SJSA1 (cell line): ENCODE measurements at regions not wholly inside any gene's neighbourhood (a gene's known extent, or its start where the extent isn't known, plus 50 kb on each side); places are given as distances from the start of the nearest gene placed in this dataset.

Experiments used
- DNase-seq, 2 experiments: peaks; one replicate each; pipeline ENCODE4 v3.0.0-alpha.2; 2015 to 2020; ENCODE audit warnings: low spot score in 2 of 2, low read depth in 1 of 2
- H3K27ac ChIP-seq: fragments of 250-450 bp; sonication (Bioruptor Pico); 2 replicates; pipeline ENCODE4 v1.5.1; 2020; ENCODE audit warnings: mild to moderate bottlenecking, moderate library complexity
- H3K27me3 ChIP-seq: fragments of 250-450 bp; sonication (Bioruptor Pico); replicated peaks from 2 replicates; pipeline ENCODE4 v1.5.1; 2020; ENCODE audit warnings: mild to moderate bottlenecking, moderate library complexity
- H3K36me3 ChIP-seq: fragments of 250-450 bp; sonication (Bioruptor Pico); 2 replicates; pipeline ENCODE4 v1.5.1; 2020; ENCODE audit warnings: mild to moderate bottlenecking
- H3K4me1 ChIP-seq: fragments of 250-450 bp; sonication (Bioruptor Pico); replicated peaks from 2 replicates; pipeline ENCODE4 v1.6.1; 2021; ENCODE audit warnings: mild to moderate bottlenecking
- H3K4me3 ChIP-seq: fragments of 250-450 bp; sonication (Bioruptor Pico); 2 replicates; pipeline ENCODE4 v1.5.1; 2020; ENCODE audit warnings: mild to moderate bottlenecking
- H3K9me3 ChIP-seq: fragments of 250-450 bp; sonication (Bioruptor Pico); replicated peaks from 2 replicates; pipeline ENCODE4 v1.5.1; 2020; ENCODE audit warnings: mild to moderate bottlenecking

GRCh38 chr16:87062569-87063442, 254.4 kb downstream of the C16orf95 start:
- Histone ChIP-seq H3K27ac (no peak overlapping the region), H3K36me3 (no peaks in the 10 kb centered on the region), H3K4me3 (no peak overlapping the region), H3K9me3 (no peaks in the 10 kb centered on the region), H3K4me1 (peaks cover 20% of the 10 kb centered on the region), H3K27me3 (no peaks in the 10 kb centered on the region)
- peak; percentile 79 for DNase-seq

- no peaks in the 10 kb centered on the region for H3K9me3 ChIP-seq
- no peak overlapping the region for H3K27ac ChIP-seq
- peaks cover 28% of the 10 kb centered on the region for H3K4me1 ChIP-seq
- H3K4me3 ChIP-seq, result no peak overlapping the region
- H3K36me3 ChIP-seq, result no peaks in the 10 kb centered on the region
- H3K27me3 ChIP-seq, result no peaks in the 10 kb centered on the region
- DNase-seq, result no peak
These were observed 253.6 kb downstream of the C16orf95 start for GRCh38 chr16:87063543-87063942.

GRCh38 chr16:87064731-87065445, 252.3 kb downstream of the C16orf95 start:
- Histone ChIP-seq H3K27ac (no peak overlapping the region), H3K36me3 (no peaks in the 10 kb centered on the region), H3K4me1 (peaks cover 35% of the 10 kb centered on the region), H3K4me3 (no peak overlapping the region), H3K9me3 (no peaks in the 10 kb centered on the region), H3K27me3 (no peaks in the 10 kb centered on the region)
- no peak for DNase-seq

- Histone ChIP-seq H3K27me3 (no peaks in the 10 kb centered on the region), H3K9me3 (no peaks in the 10 kb centered on the region), H3K27ac (no peak overlapping the region), H3K4me1 (peaks cover 35% of the 10 kb centered on the region), H3K4me3 (no peak overlapping the region), H3K36me3 (no peaks in the 10 kb centered on the region)
- DNase-seq, result no peak
These were observed 251.6 kb downstream of the C16orf95 start for GRCh38 chr16:87065446-87066132.

- Histone ChIP-seq H3K27ac (no peak overlapping the region), H3K36me3 (no peaks in the 10 kb centered on the region), H3K27me3 (no peaks in the 10 kb centered on the region), H3K4me1 (peaks cover 39% of the 10 kb centered on the region), H3K4me3 (no peak overlapping the region), H3K9me3 (no peaks in the 10 kb centered on the region)
- no peak for DNase-seq
These were observed 250.8 kb downstream of the C16orf95 start for GRCh38 chr16:87066133-87067002.

- Histone ChIP-seq H3K27ac (no peak overlapping the region), H3K27me3 (no peaks in the 10 kb centered on the region), H3K4me3 (no peak overlapping the region), H3K9me3 (no peaks in the 10 kb centered on the region), H3K4me1 (peaks cover 42% of the 10 kb centered on the region), H3K36me3 (no peaks in the 10 kb centered on the region)
- no peak for DNase-seq
These were observed 250.1 kb downstream of the C16orf95 start for GRCh38 chr16:87067003-87067556.

- H3K36me3 ChIP-seq, result no peaks in the 10 kb centered on the region
- H3K27me3 ChIP-seq, result no peaks in the 10 kb centered on the region
- DNase-seq, result peak; percentile 67 to 79
- H3K4me3 ChIP-seq, result no peak overlapping the region
- H3K4me1 ChIP-seq, result peaks cover 34% of the 10 kb centered on the region
- H3K27ac ChIP-seq, result peak overlapping the region; percentile 49
- H3K9me3 ChIP-seq, result no peaks in the 10 kb centered on the region
These were observed 249.1 kb downstream of the C16orf95 start for GRCh38 chr16:87067836-87068761.

GRCh38 chr16:87068762-87069150, 248.4 kb downstream of the C16orf95 start:
- Histone ChIP-seq H3K27me3 (no peaks in the 10 kb centered on the region), H3K4me3 (no peak overlapping the region), H3K9me3 (no peaks in the 10 kb centered on the region), H3K36me3 (no peaks in the 10 kb centered on the region), H3K4me1 (peaks cover 34% of the 10 kb centered on the region), H3K27ac (peak overlapping the region; percentile 49)
- no peak for DNase-seq

- no peak overlapping the region for H3K27ac ChIP-seq
- no peak for DNase-seq
- H3K9me3 ChIP-seq, result no peaks in the 10 kb centered on the region
- no peaks in the 10 kb centered on the region for H3K27me3 ChIP-seq
- H3K4me1 ChIP-seq, result peaks cover 34% of the 10 kb centered on the region
- H3K36me3 ChIP-seq, result no peaks in the 10 kb centered on the region
- H3K4me3 ChIP-seq, result no peak overlapping the region
These were observed 246.5 kb downstream of the C16orf95 start for GRCh38 chr16:87070657-87071056.

- Histone ChIP-seq H3K27ac (no peak overlapping the region), H3K4me3 (no peak overlapping the region), H3K36me3 (no peaks in the 10 kb centered on the region), H3K9me3 (no peaks in the 10 kb centered on the region), H3K4me1 (peaks cover 40% of the 10 kb centered on the region), H3K27me3 (no peaks in the 10 kb centered on the region)
- DNase-seq, result no peak
These were observed 245.1 kb downstream of the C16orf95 start for GRCh38 chr16:87072101-87072500.

- no peak for DNase-seq
- H3K27ac ChIP-seq, result no peak overlapping the region
- H3K4me3 ChIP-seq, result no peak overlapping the region
- H3K27me3 ChIP-seq, result no peaks in the 10 kb centered on the region
- H3K4me1 ChIP-seq, result peaks cover 21% of the 10 kb centered on the region
- H3K9me3 ChIP-seq, result peaks cover 2% of the 10 kb centered on the region
- no peaks in the 10 kb centered on the region for H3K36me3 ChIP-seq
These were observed 242.4 kb downstream of the C16orf95 start for GRCh38 chr16:87074641-87075318.
